HEK293T (cell line): ENCODE measurements at regions not wholly inside any gene's neighbourhood (a gene's known extent, or its start where the extent isn't known, plus 50 kb on each side); places are given as distances from the start of the nearest gene placed in this dataset.

Experiments
- FOXK2 ChIP-seq: fragments of 450-650 bp; IDR thresholded peaks from 2 replicates; pipeline ENCODE4 v1.6.1; 2016; ENCODE audit warnings: mild to moderate bottlenecking
- FOXM1 ChIP-seq: fragments of 450-650 bp; IDR thresholded peaks from 2 replicates; pipeline ENCODE4 v1.6.1; 2017; ENCODE audit warnings: mild to moderate bottlenecking, borderline replicate concordance
- SP1 ChIP-seq: fragments of 450-650 bp; IDR thresholded peaks from 2 replicates; pipeline ENCODE4 v1.6.1; 2017
- SUZ12 ChIP-seq: fragments of 450-650 bp; IDR thresholded peaks from 2 replicates; pipeline ENCODE4 v1.6.1; 2016; ENCODE audit warnings: mild to moderate bottlenecking

- TF ChIP-seq FOXM1: no peak
- TF ChIP-seq FOXK2: no peak
- TF ChIP-seq SP1: no peak
- no peak for TF ChIP-seq SUZ12
These were observed 219.5 kb upstream of the NUDT4 start for GRCh38 chr12:93158065-93158843.
